ENCODE measurements at regions not wholly inside any gene's neighbourhood (a gene's known extent, or its start where the extent isn't known, plus 50 kb on each side); places are given as distances from the start of the nearest gene placed in this dataset.

GRCh38 chr2:120461546-120462537, 115.9 kb downstream of the INHBB start:
- no peak for DNase-seq

- no peak for DNase-seq
Measured at GRCh38 chr2:120463527-120463926, 117.6 kb downstream of the INHBB start.

- DNase-seq: no peak
Measured at GRCh38 chr2:120463996-120464395, 118.1 kb downstream of the INHBB start.

GRCh38 chr2:120464448-120464931, 118.6 kb downstream of the INHBB start:
- DNase-seq: no peak

- no peak for DNase-seq
Measured at GRCh38 chr2:120465012-120465700, 119.2 kb downstream of the INHBB start.

GRCh38 chr2:120465701-120465988, 119.7 kb downstream of the INHBB start:
- DNase-seq: no peak

GRCh38 chr2:120465989-120466703, 120.2 kb downstream of the INHBB start:
- no peak for DNase-seq

GRCh38 chr2:120466704-120467054, 120.7 kb downstream of the INHBB start:
- DNase-seq: no peak

- no peak for DNase-seq
Measured at GRCh38 chr2:120468136-120468535, 122.2 kb downstream of the INHBB start.

GRCh38 chr2:120469426-120469825, 123.5 kb downstream of the INHBB start:
- DNase-seq: no peak

GRCh38 chr2:120470041-120470965, 124.4 kb downstream of the INHBB start:
- no peak for DNase-seq

- DNase-seq: no peak
Measured at GRCh38 chr2:120471166-120471565, 125.2 kb downstream of the INHBB start.

GRCh38 chr2:120472031-120472430, 126.1 kb downstream of the INHBB start:
- DNase-seq: no peak

- DNase-seq: no peak
Measured at GRCh38 chr2:120472891-120473309, 127.0 kb downstream of the INHBB start.

GRCh38 chr2:120473522-120474271, 127.8 kb downstream of the INHBB start:
- no peak for DNase-seq

- no peak for DNase-seq
Measured at GRCh38 chr2:120474486-120474885, 128.6 kb downstream of the INHBB start.

GRCh38 chr2:120476141-120476540, 130.2 kb downstream of the INHBB start:
- DNase-seq: no peak

- no peak for DNase-seq
Measured at GRCh38 chr2:120477198-120477597, 131.3 kb downstream of the INHBB start.

GRCh38 chr2:120477831-120478481, 132.0 kb downstream of the INHBB start:
- DNase-seq: no peak

- no peak for DNase-seq
Measured at GRCh38 chr2:120480346-120480902, 134.5 kb downstream of the INHBB start.

All from activated T-cell treated with anti-CD3 and anti-CD28 coated beads for 4 hours (primary cell).